OCI-LY7 (cell line): ENCODE measurements at regions not wholly inside any gene's neighbourhood (a gene's known extent, or its start where the extent isn't known, plus 50 kb on each side); places are given as distances from the start of the nearest gene placed in this dataset.

Experiments
- EZH2phosphoT487 ChIP-seq: fragments of 200-600 bp; sonication (generic); IDR thresholded peaks from 2 replicates; pipeline ENCODE4 v1.6.1; 2018; ENCODE audit warnings: low read depth, borderline replicate concordance, mild to moderate bottlenecking, mixed run types, antibody characterized with exemption, low read length, moderate library complexity, mixed read lengths
- TF ChIP-seq, protein P1 (sequence below): fragments of 200-600 bp; sonication (generic); conservative IDR thresholded peaks from 2 replicates; pipeline ENCODE4 v1.5.1; 2014; ENCODE audit warnings: mild to moderate bottlenecking, antibody characterized with exemption, low read length, moderate library complexity, mixed read lengths

- TF ChIP-seq, protein P1, sequence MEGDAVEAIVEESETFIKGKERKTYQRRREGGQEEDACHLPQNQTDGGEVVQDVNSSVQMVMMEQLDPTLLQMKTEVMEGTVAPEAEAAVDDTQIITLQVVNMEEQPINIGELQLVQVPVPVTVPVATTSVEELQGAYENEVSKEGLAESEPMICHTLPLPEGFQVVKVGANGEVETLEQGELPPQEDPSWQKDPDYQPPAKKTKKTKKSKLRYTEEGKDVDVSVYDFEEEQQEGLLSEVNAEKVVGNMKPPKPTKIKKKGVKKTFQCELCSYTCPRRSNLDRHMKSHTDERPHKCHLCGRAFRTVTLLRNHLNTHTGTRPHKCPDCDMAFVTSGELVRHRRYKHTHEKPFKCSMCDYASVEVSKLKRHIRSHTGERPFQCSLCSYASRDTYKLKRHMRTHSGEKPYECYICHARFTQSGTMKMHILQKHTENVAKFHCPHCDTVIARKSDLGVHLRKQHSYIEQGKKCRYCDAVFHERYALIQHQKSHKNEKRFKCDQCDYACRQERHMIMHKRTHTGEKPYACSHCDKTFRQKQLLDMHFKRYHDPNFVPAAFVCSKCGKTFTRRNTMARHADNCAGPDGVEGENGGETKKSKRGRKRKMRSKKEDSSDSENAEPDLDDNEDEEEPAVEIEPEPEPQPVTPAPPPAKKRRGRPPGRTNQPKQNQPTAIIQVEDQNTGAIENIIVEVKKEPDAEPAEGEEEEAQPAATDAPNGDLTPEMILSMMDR, result no peak
- no peak for TF ChIP-seq EZH2phosphoT487
These were observed 192.4 kb upstream of the PEX5L start for GRCh38 chr3:180229113-180229512.
